ENCODE measurements at regions not wholly inside any gene's neighbourhood (a gene's known extent, or its start where the extent isn't known, plus 50 kb on each side); places are given as distances from the start of the nearest gene placed in this dataset.
A peak's percentile ranks its signal among the peaks of the same experiment; 100 is the strongest.
"Not testable (repeated sequence)": the region's sequence is repeated elsewhere in the genome, so short reads cannot be mapped to it uniquely, and the experiment has no call there.

DNA sequence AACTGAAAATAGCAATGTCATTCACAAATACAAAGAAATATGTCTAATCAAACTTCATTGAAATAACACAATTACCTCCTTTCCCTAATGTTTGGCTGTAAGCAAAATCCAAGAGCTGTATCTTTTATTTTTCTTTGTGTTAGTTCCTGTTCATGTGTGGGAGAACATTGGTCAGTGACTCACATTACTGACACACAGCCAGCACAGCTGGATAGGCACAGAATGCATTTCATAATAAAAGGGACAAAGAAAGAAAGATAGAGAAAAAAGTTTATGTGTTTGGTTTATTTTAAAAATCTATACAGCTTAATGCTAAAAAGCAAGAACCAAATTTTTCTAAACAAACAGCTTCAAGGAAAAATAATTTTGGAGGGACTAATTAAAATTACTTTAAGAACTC is 185.6 kb upstream of the COL3A1 start:
- DNase-seq = peak; percentile 88

- no peak for DNase-seq
Observed at GRCh38 chr2:188789951-188790350, 184.2 kb upstream of the COL3A1 start.

GRCh38 chr2:188794453-188794852 is 179.7 kb upstream of the COL3A1 start:
- not testable (repeated sequence) for DNase-seq

GRCh38 chr2:188795762-188796161 is 178.4 kb upstream of the COL3A1 start:
- no peak for DNase-seq

GRCh38 chr2:188797371-188797770 is 176.8 kb upstream of the COL3A1 start:
- DNase-seq = no peak

DNA sequence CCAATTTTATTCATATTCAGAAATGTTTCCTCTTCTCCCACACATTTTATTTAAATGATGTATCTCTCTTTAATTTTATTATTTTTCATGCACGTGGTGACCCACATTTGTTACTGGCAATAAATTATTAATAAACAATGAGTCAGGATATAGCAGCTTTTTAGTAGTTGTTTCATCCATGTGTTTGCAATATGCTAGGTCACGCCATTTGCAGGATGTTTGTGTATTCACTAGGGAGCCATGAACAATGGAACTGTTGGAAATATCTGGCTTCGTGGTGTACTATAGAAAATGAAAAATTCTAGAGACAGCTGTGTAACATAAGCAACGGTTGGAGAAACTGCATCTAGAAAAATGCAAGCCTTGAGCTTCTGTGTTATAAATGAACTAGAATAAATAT is 176.0 kb upstream of the COL3A1 start:
- peak; percentile 69 for DNase-seq

DNA sequence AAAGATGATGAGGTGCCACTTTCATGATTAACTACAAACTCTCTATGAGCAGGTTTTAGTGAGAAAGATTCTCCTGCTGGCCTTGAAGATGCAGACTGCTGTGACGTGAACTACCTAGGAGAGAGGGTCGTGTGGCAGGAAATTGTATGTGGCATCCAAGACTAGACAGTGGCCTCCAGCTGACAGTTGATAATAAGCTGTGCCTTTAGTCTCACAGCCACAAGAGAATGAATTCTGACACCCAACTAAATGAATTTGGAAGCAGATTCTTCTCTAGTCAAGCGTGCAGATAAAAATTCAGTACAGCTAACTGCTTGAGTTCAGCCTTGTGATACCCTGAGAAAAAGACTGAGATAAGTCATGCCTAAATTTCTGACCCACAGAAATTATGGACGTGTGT is 169.0 kb upstream of the COL3A1 start:
- DNase-seq = no peak

DNA sequence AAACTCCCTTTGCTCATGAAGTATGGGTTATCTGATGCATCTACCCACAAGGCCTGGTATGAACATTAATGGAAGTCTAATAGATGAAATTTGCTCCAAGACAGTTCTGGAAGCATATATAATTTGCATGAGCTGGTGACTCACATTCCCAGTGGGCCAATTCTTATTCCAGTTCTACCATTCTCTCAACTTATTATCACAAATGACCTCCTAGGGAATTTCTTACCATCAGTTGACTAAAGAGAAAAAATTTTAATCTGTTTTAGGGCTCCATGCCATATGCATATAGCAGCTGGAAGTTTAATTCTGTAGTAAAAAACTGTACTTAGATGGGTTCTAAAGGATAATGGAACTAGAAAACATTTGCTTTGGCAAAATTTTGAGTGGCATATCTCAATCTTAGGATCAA is 165.2 kb upstream of the COL3A1 start:
- DNase-seq = no peak

- DNase-seq = no peak
Observed at GRCh38 chr2:188810586-188810985, 163.6 kb upstream of the COL3A1 start.

- no peak for DNase-seq
Observed at GRCh38 chr2:188811522-188811921, 162.7 kb upstream of the COL3A1 start.

DNA sequence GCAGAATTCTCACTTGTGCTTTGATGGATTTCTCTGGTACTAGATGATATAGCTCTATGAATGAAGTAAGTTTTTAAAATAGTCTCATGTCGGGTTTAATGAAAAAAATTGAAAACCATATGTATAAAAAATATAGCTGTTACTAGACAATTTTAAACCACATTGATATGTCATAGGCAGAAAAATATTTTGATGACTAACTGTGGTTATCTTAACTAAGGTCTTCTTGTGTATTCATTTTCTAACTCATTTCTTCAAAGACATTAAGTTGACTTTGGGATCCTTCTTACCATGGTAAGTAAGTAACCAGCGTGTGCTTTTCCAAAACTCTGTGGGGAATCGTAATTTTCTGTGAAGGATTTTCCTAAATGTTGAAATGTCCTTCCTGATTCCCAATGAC is 160.9 kb upstream of the COL3A1 start:
- DNase-seq = no peak

- peak; percentile 78 for DNase-seq
Observed at GRCh38 chr2:188813857-188814256, 160.3 kb upstream of the COL3A1 start.

DNA sequence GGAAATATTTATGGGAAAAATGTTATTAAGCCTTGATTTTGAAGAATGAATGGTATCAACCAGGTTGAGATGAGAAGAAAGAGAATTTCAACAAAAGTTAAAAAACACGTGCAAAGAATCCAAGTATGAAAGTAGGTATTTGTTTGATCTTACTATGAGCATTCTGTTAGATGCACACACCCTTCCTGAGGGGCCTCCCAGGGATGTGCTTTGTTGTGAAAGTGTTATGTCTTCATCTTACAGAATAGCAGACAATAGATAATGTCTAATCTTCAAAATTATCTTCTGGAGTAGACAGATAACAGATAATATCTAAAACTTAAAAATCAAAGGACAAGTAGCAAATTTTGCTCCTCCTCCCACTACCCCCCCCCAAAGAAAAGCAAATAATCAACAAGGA is 155.2 kb upstream of the COL3A1 start:
- DNase-seq = no peak

GRCh38 chr2:188819792-188820191 is 154.4 kb upstream of the COL3A1 start:
- no peak for DNase-seq

DNA sequence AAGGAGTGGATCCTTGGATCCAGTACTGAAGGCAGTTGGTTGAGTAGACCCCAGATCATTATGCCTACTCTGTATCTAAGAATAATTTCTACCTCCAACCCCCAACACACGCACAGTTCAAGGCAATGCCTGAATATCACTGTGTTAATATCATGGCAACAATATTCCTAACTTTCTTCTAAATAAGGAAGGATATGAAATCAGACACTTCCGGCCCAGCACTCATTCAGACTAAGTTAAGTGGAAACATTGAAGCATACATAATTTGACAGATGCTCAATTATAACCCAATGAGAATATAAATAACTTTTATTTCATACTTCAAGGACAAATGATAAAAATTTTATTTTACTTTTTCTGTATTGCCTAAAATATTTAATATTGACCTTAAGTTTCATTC is 153.6 kb upstream of the COL3A1 start:
- no peak for DNase-seq

- DNase-seq = no peak
Observed at GRCh38 chr2:188824125-188824524, 150.0 kb upstream of the COL3A1 start.

- DNase-seq = no peak
Observed at GRCh38 chr2:188833331-188833730, 140.8 kb upstream of the COL3A1 start.

DNA sequence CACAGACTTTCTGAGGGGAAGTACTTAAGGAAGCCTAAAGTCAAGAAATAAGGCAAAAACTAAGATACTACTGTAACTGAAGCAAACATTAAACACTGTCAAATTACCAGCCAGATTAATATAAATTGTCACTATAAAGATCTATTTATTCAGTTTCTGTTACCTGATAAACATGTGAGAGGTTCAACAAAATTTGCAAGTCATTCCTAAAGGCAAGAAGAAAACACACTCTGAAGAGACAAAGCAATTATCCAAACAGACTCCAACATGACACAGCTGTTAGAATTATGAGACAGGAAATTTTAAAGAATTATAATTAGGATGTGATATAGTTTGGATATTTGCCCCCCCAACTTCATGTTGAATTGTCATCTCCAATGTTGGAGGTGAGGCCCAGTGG is 140.4 kb upstream of the COL3A1 start:
- DNase-seq = no peak

- DNase-seq = no peak
Observed at GRCh38 chr2:188835006-188835405, 139.2 kb upstream of the COL3A1 start.

DNA sequence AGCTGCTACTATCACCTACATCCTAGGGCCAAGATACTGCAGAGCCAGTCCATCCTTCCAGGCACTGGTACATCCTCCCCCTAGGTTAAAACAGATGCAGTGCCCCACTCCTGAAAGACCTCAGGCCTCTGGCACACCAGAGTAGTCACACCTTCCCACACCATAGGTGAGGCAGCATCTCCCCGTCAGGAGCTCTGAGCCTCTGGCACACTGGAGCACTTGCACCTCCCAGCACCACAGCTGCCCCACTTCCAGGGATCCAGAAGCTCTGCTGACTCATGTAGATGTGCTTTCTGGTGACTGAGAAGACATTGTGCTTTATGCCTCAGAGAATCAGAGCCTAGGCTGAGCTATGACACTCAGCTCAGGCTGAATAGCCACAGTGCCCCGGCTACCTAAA is 138.4 kb upstream of the COL3A1 start:
- DNase-seq = no peak

DNA sequence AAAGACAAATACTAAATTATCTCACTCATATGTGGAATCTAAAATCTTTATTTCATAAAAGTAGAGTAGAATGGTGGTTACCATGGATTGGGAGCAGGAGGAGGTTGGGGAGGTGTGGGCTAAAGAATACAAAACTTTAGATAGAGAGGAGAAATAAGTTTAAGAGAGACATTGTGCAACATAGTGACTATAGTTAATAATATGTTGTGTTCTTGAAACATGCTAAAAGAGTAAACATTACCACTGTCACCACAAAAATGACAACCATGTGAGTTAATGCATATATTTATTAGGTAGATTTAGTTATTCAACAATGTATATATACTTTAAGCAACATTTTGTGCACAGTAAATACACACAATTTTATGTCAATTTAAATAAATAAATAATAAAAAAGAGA is 128.5 kb upstream of the COL3A1 start:
- no peak for DNase-seq

DNA sequence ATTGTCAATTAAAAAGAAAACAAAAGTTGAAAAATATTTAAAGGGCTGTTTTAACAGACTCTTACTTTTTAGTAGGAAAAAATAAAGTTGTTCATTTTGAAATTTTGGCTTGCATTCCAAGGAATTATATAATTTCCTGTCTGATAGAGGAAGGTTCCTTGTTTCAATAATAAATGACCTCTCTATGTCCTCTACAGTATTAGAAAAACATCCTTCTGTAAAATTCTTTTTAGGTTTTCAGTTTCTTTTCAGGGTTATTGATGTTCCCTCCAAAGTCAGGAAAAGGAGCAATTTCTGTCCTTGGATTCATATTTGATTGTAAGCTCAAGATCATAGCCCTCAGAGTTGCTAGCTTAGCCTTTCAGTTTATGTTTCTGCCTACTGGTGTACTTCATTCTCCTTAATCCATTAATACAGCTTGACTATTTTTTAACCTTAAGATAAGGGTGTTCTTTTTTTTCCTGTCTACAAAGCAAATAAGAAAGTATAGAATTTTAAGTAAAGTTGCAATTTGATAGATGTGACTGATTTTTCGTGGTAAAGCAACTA is 125.2 kb upstream of the COL3A1 start:
- DNase-seq = no peak

DNA sequence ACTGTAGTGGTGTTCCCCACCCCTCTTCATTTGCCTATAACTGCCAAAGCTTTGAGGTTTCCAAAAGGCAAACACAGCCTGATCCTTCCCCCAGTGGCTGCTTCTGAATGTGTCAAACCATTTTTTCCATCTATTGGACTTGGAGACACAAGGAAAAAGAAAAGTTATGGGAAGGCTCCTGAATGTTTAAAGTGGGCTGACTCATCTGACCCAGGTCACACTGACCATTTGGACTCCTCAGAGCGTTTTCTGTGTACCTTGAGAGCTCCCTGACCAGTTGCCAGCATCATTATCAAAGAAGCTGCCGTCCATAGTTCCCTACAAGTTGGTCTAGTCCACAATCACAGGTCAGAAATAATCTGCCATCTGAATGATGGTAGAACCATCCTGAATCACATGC is 123.4 kb upstream of the COL3A1 start:
- DNase-seq = no peak

GRCh38 chr2:188851311-188851710 is 122.9 kb upstream of the COL3A1 start:
- no peak for DNase-seq

GRCh38 chr2:188851826-188852225 is 122.3 kb upstream of the COL3A1 start:
- no peak for DNase-seq

DNA sequence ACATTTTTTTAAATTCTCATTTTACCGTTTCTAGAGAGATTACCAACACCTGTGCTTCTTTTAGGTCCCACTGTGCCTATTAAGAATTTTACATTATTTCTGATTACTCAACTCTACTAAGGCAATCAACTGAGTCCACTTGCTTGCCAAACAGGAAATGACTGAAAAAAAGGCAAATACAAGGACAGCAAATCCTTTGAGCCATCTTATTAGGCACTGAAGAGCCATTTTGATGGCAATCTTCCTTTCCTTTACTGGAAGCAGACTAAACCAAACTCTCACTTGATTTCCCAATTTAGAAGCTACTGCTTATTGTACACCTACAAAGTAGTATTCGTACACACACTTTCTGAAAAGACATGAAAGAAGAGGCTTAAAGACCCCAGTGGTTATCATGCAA is 121.4 kb upstream of the COL3A1 start:
- DNase-seq = no peak
